HG03342 (cell line): ENCODE measurements at regions not wholly inside any gene's neighbourhood (a gene's known extent, or its start where the extent isn't known, plus 50 kb on each side); places are given as distances from the start of the nearest gene placed in this dataset.

Experiments
- ATAC-seq: cut with Tn5 transposase; IDR thresholded peaks from one replicate; pipeline ENCODE4 v1.9.1; 2021; ENCODE audit warnings: mild to moderate bottlenecking, moderate library complexity; ENCODE audit not compliant: unreplicated experiment

GRCh38 chr2:226017537-226017936 is 618.0 kb downstream of the NYAP2 start:
- ATAC-seq: no peak

- no peak for ATAC-seq
Measured at GRCh38 chr2:226017107-226017506, 617.6 kb downstream of the NYAP2 start.

- no peak for ATAC-seq
Measured at GRCh38 chr2:226011716-226012450, 612.4 kb downstream of the NYAP2 start.

GRCh38 chr2:226002438-226002837 is 602.9 kb downstream of the NYAP2 start:
- ATAC-seq: peak; percentile 58

GRCh38 chr2:226001716-226002115 is 602.2 kb downstream of the NYAP2 start:
- ATAC-seq: no peak

- ATAC-seq: no peak
Measured at GRCh38 chr2:225999692-226000091, 600.2 kb downstream of the NYAP2 start.

GRCh38 chr2:225998653-225999052 is 599.1 kb downstream of the NYAP2 start:
- no peak for ATAC-seq

- ATAC-seq: no peak
Measured at GRCh38 chr2:225998116-225998515, 598.6 kb downstream of the NYAP2 start.

GRCh38 chr2:225996462-225996828 is 596.9 kb downstream of the NYAP2 start:
- ATAC-seq: no peak

- no peak for ATAC-seq
Measured at GRCh38 chr2:225995796-225996461, 596.4 kb downstream of the NYAP2 start.

GRCh38 chr2:225994748-225995405 is 595.4 kb downstream of the NYAP2 start:
- ATAC-seq: no peak

GRCh38 chr2:225993430-225993829 is 593.9 kb downstream of the NYAP2 start:
- no peak for ATAC-seq

GRCh38 chr2:225989809-225990208 is 590.3 kb downstream of the NYAP2 start:
- no peak for ATAC-seq

- ATAC-seq: no peak
Measured at GRCh38 chr2:225980372-225980771, 580.9 kb downstream of the NYAP2 start.

GRCh38 chr2:225971433-225971832 is 571.9 kb downstream of the NYAP2 start:
- no peak for ATAC-seq

- no peak for ATAC-seq
Measured at GRCh38 chr2:225948903-225949302, 549.4 kb downstream of the NYAP2 start.

GRCh38 chr2:225938991-225939390 is 539.5 kb downstream of the NYAP2 start:
- no peak for ATAC-seq

- no peak for ATAC-seq
Measured at GRCh38 chr2:225937625-225938187, 538.2 kb downstream of the NYAP2 start.

GRCh38 chr2:225932811-225933413 is 533.4 kb downstream of the NYAP2 start:
- ATAC-seq: no peak

- ATAC-seq: no peak
Measured at GRCh38 chr2:225930687-225931086, 531.2 kb downstream of the NYAP2 start.

- ATAC-seq: no peak
Measured at GRCh38 chr2:225920621-225921220, 521.2 kb downstream of the NYAP2 start.
